ENCODE measurements at regions not wholly inside any gene's neighbourhood (a gene's known extent, or its start where the extent isn't known, plus 50 kb on each side); places are given as distances from the start of the nearest gene placed in this dataset.

- Histone ChIP-seq H3K27ac (no peak overlapping the region), H3K4me1 (no peaks in the 10 kb centered on the region), H3K9me3 (no peaks in the 10 kb centered on the region), H3K4me3 (no peak overlapping the region), H3K27me3 (no peaks in the 10 kb centered on the region), H3K36me3 (no peaks in the 10 kb centered on the region)
- intact Hi-C loops (cut with DNase I; ENCODE audit: low total_unique reads), result no loop called here
- no peak for DNase-seq
- TF ChIP-seq CTCF (IDR thresholded peaks at IDR 0.05), result no peak
- TF ChIP-seq POLR2A (IDR thresholded peaks at IDR 0.05), result no peak
These were observed 1430.0 kb downstream of the EFNB2 start for GRCh38 chr13:105105471-105105870.

- H3K4me3 ChIP-seq, result no peak overlapping the region
- DNase-seq, result no peak
- intact Hi-C loops (cut with DNase I; ENCODE audit: low total_unique reads), result no loop called here
- no peak overlapping the region for H3K27ac ChIP-seq
- no peaks in the 10 kb centered on the region for H3K36me3 ChIP-seq
- H3K9me3 ChIP-seq, result no peaks in the 10 kb centered on the region
- H3K4me1 ChIP-seq, result no peaks in the 10 kb centered on the region
- H3K27me3 ChIP-seq, result no peaks in the 10 kb centered on the region
- TF ChIP-seq CTCF (IDR thresholded peaks at IDR 0.05), result no peak
- no peak for TF ChIP-seq POLR2A (IDR thresholded peaks at IDR 0.05)
These were observed 1437.9 kb downstream of the EFNB2 start for GRCh38 chr13:105097521-105097920.

- intact Hi-C loops (cut with DNase I; ENCODE audit: low total_unique reads), result no loop called here
- Histone ChIP-seq H3K4me1 (no peaks in the 10 kb centered on the region), H3K4me3 (no peak overlapping the region), H3K27ac (no peak overlapping the region), H3K9me3 (no peaks in the 10 kb centered on the region), H3K27me3 (no peaks in the 10 kb centered on the region), H3K36me3 (no peaks in the 10 kb centered on the region)
- TF ChIP-seq CTCF (IDR thresholded peaks at IDR 0.05) (no peak), POLR2A (IDR thresholded peaks at IDR 0.05) (no peak)
- DNase-seq, result no peak
These were observed 1445.4 kb downstream of the EFNB2 start for GRCh38 chr13:105089858-105090643.

DNA sequence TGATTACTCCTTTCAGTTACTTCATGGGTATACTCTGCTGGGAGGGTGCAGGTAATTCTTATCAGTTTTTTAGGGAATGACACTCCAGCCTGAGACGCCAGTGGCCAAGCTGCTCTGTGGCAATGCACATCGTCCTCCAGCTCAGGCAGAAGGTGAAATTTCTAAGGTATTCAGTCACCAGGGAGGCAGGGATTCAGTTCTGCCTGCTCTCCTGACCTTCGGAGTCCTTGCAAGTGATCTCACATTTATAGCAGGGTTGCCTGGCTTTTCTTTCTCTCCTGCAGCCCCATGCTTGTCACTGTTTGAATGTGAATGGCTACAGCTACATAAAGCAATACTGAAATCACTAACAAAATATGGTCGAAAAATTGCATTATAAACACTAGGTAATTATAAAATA is 1447.5 kb downstream of the EFNB2 start:
- H3K27me3 ChIP-seq, result no peaks in the 10 kb centered on the region
- no peaks in the 10 kb centered on the region for H3K9me3 ChIP-seq
- no peak for DNase-seq
- no peak overlapping the region for H3K27ac ChIP-seq
- no peaks in the 10 kb centered on the region for H3K4me1 ChIP-seq
- no peak overlapping the region for H3K4me3 ChIP-seq
- H3K36me3 ChIP-seq, result no peaks in the 10 kb centered on the region
- intact Hi-C loops (cut with DNase I; ENCODE audit: low total_unique reads), result no loop called here
- TF ChIP-seq POLR2A (IDR thresholded peaks at IDR 0.05) (no peak), CTCF (IDR thresholded peaks at IDR 0.05) (no peak)

- H3K36me3 ChIP-seq, result no peaks in the 10 kb centered on the region
- H3K9me3 ChIP-seq, result no peaks in the 10 kb centered on the region
- TF ChIP-seq CTCF (IDR thresholded peaks at IDR 0.05) (no peak), POLR2A (IDR thresholded peaks at IDR 0.05) (no peak)
- intact Hi-C loops (cut with DNase I; ENCODE audit: low total_unique reads), result no loop called here
- H3K4me3 ChIP-seq, result no peak overlapping the region
- no peak for DNase-seq
- H3K27me3 ChIP-seq, result no peaks in the 10 kb centered on the region
- no peaks in the 10 kb centered on the region for H3K4me1 ChIP-seq
- H3K27ac ChIP-seq, result no peak overlapping the region
These were observed 1450.5 kb downstream of the EFNB2 start for GRCh38 chr13:105084931-105085330.
